Ectodermal cell (in vitro differentiated cells): ENCODE measurements at regions not wholly inside any gene's neighbourhood (a gene's known extent, or its start where the extent isn't known, plus 50 kb on each side); places are given as distances from the start of the nearest gene placed in this dataset.
"Not testable (repeated sequence)": the region's sequence is repeated elsewhere in the genome, so short reads cannot be mapped to it uniquely, and the experiment has no call there.

Experiments
- H3K27ac ChIP-seq: 2 replicates; pipeline ENCODE4 v1.7.0; 2013; ENCODE audit warnings: mild to moderate bottlenecking, low read depth, low read length; ENCODE audit not compliant: insufficient read depth, poor library complexity, severe bottlenecking
- H3K27me3 ChIP-seq: 2 replicates; pipeline ENCODE4 v1.7.0; 2013; ENCODE audit warnings: mild to moderate bottlenecking, low read length; ENCODE audit not compliant: insufficient read depth, control insufficient read depth, poor library complexity, severe bottlenecking
- H3K36me3 ChIP-seq: one replicate; pipeline ENCODE4 v1.7.0; 2013; ENCODE audit warnings: low read length; ENCODE audit not compliant: control insufficient read depth, insufficient read depth
- H3K4me1 ChIP-seq: one replicate; pipeline ENCODE4 v1.7.0; 2013; ENCODE audit warnings: low read length; ENCODE audit not compliant: control insufficient read depth, insufficient read depth
- H3K4me3 ChIP-seq: 2 replicates; pipeline ENCODE4 v1.7.0; 2013; ENCODE audit warnings: low read depth, low read length, control low read depth; ENCODE audit not compliant: insufficient read depth
- H3K9me3 ChIP-seq: 2 replicates; pipeline ENCODE4 v1.7.0; 2013; ENCODE audit warnings: mild to moderate bottlenecking, low read length, moderate library complexity; ENCODE audit not compliant: control insufficient read depth
- WGBS, 2 experiments: methylation state at CpG; one replicate each; pipeline ENCODE4 v1.1.7; 2013; ENCODE audit warnings: missing lambda C conversion rate in 2 of 2; 5-methylcytosine and 5-hydroxymethylcytosine counted together

- no peaks in the 10 kb centered on the region for H3K36me3 ChIP-seq
These were observed 606.0 kb downstream of the BCOR start for GRCh38 chrX:39491548-39492297.

GRCh38 chrX:39492497-39493162 is 605.1 kb downstream of the BCOR start:
- no peaks in the 10 kb centered on the region for H3K4me1 ChIP-seq
- H3K36me3 ChIP-seq: no peaks in the 10 kb centered on the region
- no peaks in the 10 kb centered on the region for H3K27me3 ChIP-seq
- no peak overlapping the region for H3K4me3 ChIP-seq
- WGBS, 2 experiments: 93 to 95% methylated on average over 6 of the region's 6 CpGs
- no peak overlapping the region for H3K27ac ChIP-seq
- no peaks in the 10 kb centered on the region for H3K9me3 ChIP-seq

More at GRCh38 chrX:39491548-39492297, 606.0 kb downstream of the BCOR start:
- Histone ChIP-seq H3K9me3 (no peaks in the 10 kb centered on the region), H3K4me3 (no peak overlapping the region), H3K27me3 (no peaks in the 10 kb centered on the region), H3K27ac (no peak overlapping the region), H3K4me1 (no peaks in the 10 kb centered on the region)
- 81 to 90% methylated on average over 9 to 10 of the region's 10 CpGs for WGBS, 2 experiments

GRCh38 chrX:39493168-39493567 is 604.6 kb downstream of the BCOR start:
- H3K27ac ChIP-seq: no peak overlapping the region
- H3K36me3 ChIP-seq: no peaks in the 10 kb centered on the region
- no peaks in the 10 kb centered on the region for H3K4me1 ChIP-seq
- no peaks in the 10 kb centered on the region for H3K9me3 ChIP-seq
- 100% methylated on average over 1 of the region's 1 CpG; no CpG with 5 or more reads in 1 of the 2 experiments for WGBS, 2 experiments
- H3K4me3 ChIP-seq: no peak overlapping the region
- H3K27me3 ChIP-seq: no peaks in the 10 kb centered on the region

- not testable (repeated sequence) for H3K9me3 ChIP-seq, H3K4me3 ChIP-seq, H3K4me1 ChIP-seq, H3K27me3 ChIP-seq, H3K36me3 ChIP-seq, H3K27ac ChIP-seq
- 67 to 93% methylated on average over 3 to 4 of the region's 4 CpGs for WGBS, 2 experiments
These were observed 600.6 kb downstream of the BCOR start for GRCh38 chrX:39497117-39497516.

- 90 to 93% methylated on average over 7 of the region's 7 CpGs for WGBS, 2 experiments
- Histone ChIP-seq H3K27ac (no peak overlapping the region), H3K4me3 (no peak overlapping the region), H3K27me3 (no peaks in the 10 kb centered on the region), H3K4me1 (no peaks in the 10 kb centered on the region), H3K36me3 (no peaks in the 10 kb centered on the region), H3K9me3 (no peaks in the 10 kb centered on the region)
These were observed 600.0 kb downstream of the BCOR start for GRCh38 chrX:39497702-39498265.

GRCh38 chrX:39499996-39500395 is 597.8 kb downstream of the BCOR start:
- no peaks in the 10 kb centered on the region for H3K27me3 ChIP-seq
- H3K4me3 ChIP-seq: no peak overlapping the region
- no peak overlapping the region for H3K27ac ChIP-seq
- no peaks in the 10 kb centered on the region for H3K9me3 ChIP-seq
- no peaks in the 10 kb centered on the region for H3K36me3 ChIP-seq
- H3K4me1 ChIP-seq: no peaks in the 10 kb centered on the region

- H3K36me3 ChIP-seq: no peaks in the 10 kb centered on the region
- no peaks in the 10 kb centered on the region for H3K9me3 ChIP-seq
- H3K4me3 ChIP-seq: no peak overlapping the region
- H3K4me1 ChIP-seq: no peaks in the 10 kb centered on the region
- WGBS, 2 experiments: 86 to 96% methylated on average over 3 of the region's 3 CpGs
- no peak overlapping the region for H3K27ac ChIP-seq
- H3K27me3 ChIP-seq: no peaks in the 10 kb centered on the region
These were observed 595.9 kb downstream of the BCOR start for GRCh38 chrX:39501822-39502221.

GRCh38 chrX:39502486-39502885 is 595.3 kb downstream of the BCOR start:
- H3K4me1 ChIP-seq: no peaks in the 10 kb centered on the region
- WGBS, 2 experiments: 89 to 100% methylated on average over 1 of the region's 3 CpGs
- no peak overlapping the region for H3K27ac ChIP-seq

GRCh38 chrX:39504227-39504626 is 593.5 kb downstream of the BCOR start:
- Histone ChIP-seq H3K9me3 (no peaks in the 10 kb centered on the region), H3K4me1 (no peaks in the 10 kb centered on the region), H3K27ac (no peak overlapping the region), H3K4me3 (no peak overlapping the region), H3K27me3 (no peaks in the 10 kb centered on the region), H3K36me3 (no peaks in the 10 kb centered on the region)
- 86 to 87% methylated on average over 1 to 2 of the region's 2 CpGs for WGBS, 2 experiments

More at GRCh38 chrX:39502486-39502885, 595.3 kb downstream of the BCOR start:
- H3K27me3 ChIP-seq: no peaks in the 10 kb centered on the region
- no peak overlapping the region for H3K4me3 ChIP-seq
- H3K36me3 ChIP-seq: no peaks in the 10 kb centered on the region
- H3K9me3 ChIP-seq: no peaks in the 10 kb centered on the region

- no peaks in the 10 kb centered on the region for H3K27me3 ChIP-seq
- H3K27ac ChIP-seq: no peak overlapping the region
- H3K9me3 ChIP-seq: no peaks in the 10 kb centered on the region
- H3K4me1 ChIP-seq: no peaks in the 10 kb centered on the region
- no peaks in the 10 kb centered on the region for H3K36me3 ChIP-seq
- 82 to 95% methylated on average over 4 to 5 of the region's 5 CpGs for WGBS, 2 experiments
- no peak overlapping the region for H3K4me3 ChIP-seq
These were observed 592.9 kb downstream of the BCOR start for GRCh38 chrX:39504850-39505259.
